GM21576 (cell line): ENCODE measurements at regions not wholly inside any gene's neighbourhood (a gene's known extent, or its start where the extent isn't known, plus 50 kb on each side); places are given as distances from the start of the nearest gene placed in this dataset.

Source experiments
- ATAC-seq: cut with Tn5 transposase; IDR thresholded peaks from one replicate; pipeline ENCODE4 v1.9.1; 2021; ENCODE audit warnings: mild to moderate bottlenecking, moderate library complexity; ENCODE audit not compliant: unreplicated experiment

- ATAC-seq, result no peak
Measured at GRCh38 chr2:48098539-48098938, 192.2 kb upstream of the FBXO11 start.

- ATAC-seq, result no peak
Measured at GRCh38 chr2:48104418-48104817, 198.1 kb upstream of the FBXO11 start.

GRCh38 chr2:48105848-48106247, 199.6 kb upstream of the FBXO11 start:
- ATAC-seq, result no peak

GRCh38 chr2:48107326-48107925, 201.1 kb upstream of the FBXO11 start:
- no peak for ATAC-seq

- no peak for ATAC-seq
Measured at GRCh38 chr2:48108455-48108854, 202.2 kb upstream of the FBXO11 start.

GRCh38 chr2:48109491-48110204, 203.3 kb upstream of the FBXO11 start:
- ATAC-seq, result no peak

GRCh38 chr2:48110492-48110891, 204.0 kb upstream of the FOXN2 start:
- no peak for ATAC-seq

GRCh38 chr2:48112911-48113680, 201.4 kb upstream of the FOXN2 start:
- no peak for ATAC-seq

- no peak for ATAC-seq
Measured at GRCh38 chr2:48113767-48114166, 200.7 kb upstream of the FOXN2 start.

- ATAC-seq, result no peak
Measured at GRCh38 chr2:48114256-48114655, 200.2 kb upstream of the FOXN2 start.

- ATAC-seq, result no peak
Measured at GRCh38 chr2:48116497-48116896, 198.0 kb upstream of the FOXN2 start.

GRCh38 chr2:48118895-48119294, 195.6 kb upstream of the FOXN2 start:
- ATAC-seq, result no peak

GRCh38 chr2:48120112-48120511, 194.4 kb upstream of the FOXN2 start:
- ATAC-seq, result no peak

- no peak for ATAC-seq
Measured at GRCh38 chr2:48120759-48121242, 193.7 kb upstream of the FOXN2 start.

GRCh38 chr2:48122166-48122565, 192.3 kb upstream of the FOXN2 start:
- no peak for ATAC-seq

GRCh38 chr2:48124592-48124991, 189.9 kb upstream of the FOXN2 start:
- no peak for ATAC-seq

GRCh38 chr2:48126162-48126561, 188.3 kb upstream of the FOXN2 start:
- ATAC-seq, result no peak

GRCh38 chr2:48127612-48128191, 186.8 kb upstream of the FOXN2 start:
- ATAC-seq, result no peak

- ATAC-seq, result no peak
Measured at GRCh38 chr2:48129293-48129950, 185.1 kb upstream of the FOXN2 start.

- ATAC-seq, result no peak
Measured at GRCh38 chr2:48131539-48132270, 182.8 kb upstream of the FOXN2 start.
